H9 (cell line): ENCODE measurements at regions not wholly inside any gene's neighbourhood (a gene's known extent, or its start where the extent isn't known, plus 50 kb on each side); places are given as distances from the start of the nearest gene placed in this dataset.

ENCODE experiments used
- DNase-seq: peaks from one replicate; pipeline ENCODE4 v3.0.0-alpha.2; 2017
- H2AFZ ChIP-seq: one replicate; pipeline ENCODE4 v1.6.1; 2013; ENCODE audit warnings: mild to moderate bottlenecking, low read length, control low read depth, moderate library complexity
- H2AK5ac ChIP-seq: 2 replicates; pipeline ENCODE4 v1.6.1; 2013; ENCODE audit warnings: low read length, control low read depth, mixed read lengths; ENCODE audit not compliant: insufficient read length
- H2BK120ac ChIP-seq: one replicate; pipeline ENCODE4 v1.6.1; 2013; ENCODE audit warnings: low read depth, mild to moderate bottlenecking, low read length, control low read depth, inconsistent platforms; ENCODE audit not compliant: poor library complexity, severe bottlenecking
- H2BK12ac ChIP-seq: 2 replicates; pipeline ENCODE4 v1.6.1; 2013; ENCODE audit warnings: low read length, control low read depth, mixed read lengths, low read depth; ENCODE audit not compliant: insufficient read length
- H2BK15ac ChIP-seq: 2 replicates; pipeline ENCODE4 v1.6.1; 2013; ENCODE audit warnings: low read depth, low read length, control low read depth
- H2BK20ac ChIP-seq: one replicate; pipeline ENCODE4 v1.6.1; 2013; ENCODE audit warnings: low read depth, mild to moderate bottlenecking, low read length, control low read depth, inconsistent platforms; ENCODE audit not compliant: poor library complexity, severe bottlenecking
- H2BK5ac ChIP-seq: 2 replicates; pipeline ENCODE4 v1.6.1; 2013; ENCODE audit warnings: low read length, control low read depth, mixed read lengths; ENCODE audit not compliant: insufficient read length
- H3K14ac ChIP-seq: 2 replicates; pipeline ENCODE4 v1.6.1; 2013; ENCODE audit warnings: low read length, control low read depth; ENCODE audit not compliant: insufficient read depth
- H3K18ac ChIP-seq: 2 replicates; pipeline ENCODE4 v1.6.1; 2013; ENCODE audit warnings: low read depth, mild to moderate bottlenecking, mixed read lengths, low read length, control low read depth; ENCODE audit not compliant: insufficient read length
- H3K23ac ChIP-seq: 2 replicates; pipeline ENCODE4 v1.6.1; 2013; ENCODE audit warnings: low read length, control low read depth, mixed read lengths, low read depth; ENCODE audit not compliant: insufficient read length
- H3K23me2 ChIP-seq: 2 replicates; pipeline ENCODE4 v1.6.1; 2013; ENCODE audit warnings: low read depth, mild to moderate bottlenecking, mixed read lengths, low read length, control low read depth; ENCODE audit not compliant: insufficient read length, poor library complexity, severe bottlenecking
- H3K27ac ChIP-seq: 2 replicates; pipeline ENCODE4 v1.5.1; 2013; ENCODE audit warnings: low read length, control low read depth, mixed read lengths, low read depth; ENCODE audit not compliant: insufficient read length
- H3K27me3 ChIP-seq: 2 replicates; pipeline ENCODE4 v1.6.1; 2013; ENCODE audit warnings: low read length, control low read depth, inconsistent platforms; ENCODE audit not compliant: insufficient read depth
- H3K4ac ChIP-seq: 2 replicates; pipeline ENCODE4 v1.6.1; 2013; ENCODE audit warnings: low read depth, mild to moderate bottlenecking, control low read depth, inconsistent platforms, low read length, moderate library complexity
- H3K4me1 ChIP-seq: 2 replicates; pipeline ENCODE4 v1.6.1; 2013; ENCODE audit warnings: low read length, control low read depth, inconsistent platforms; ENCODE audit not compliant: insufficient read depth
- H3K4me2 ChIP-seq: 2 replicates; pipeline ENCODE4 v1.6.1; 2013; ENCODE audit warnings: low read length, control low read depth, mixed read lengths; ENCODE audit not compliant: insufficient read length, insufficient read depth
- H3K56ac ChIP-seq: 2 replicates; pipeline ENCODE4 v1.6.1; 2013; ENCODE audit warnings: low read depth, mild to moderate bottlenecking, mixed read lengths, low read length, control low read depth; ENCODE audit not compliant: insufficient read length
- H3K79me1 ChIP-seq: 2 replicates; pipeline ENCODE4 v1.6.1; 2013; ENCODE audit warnings: low read depth, mild to moderate bottlenecking, moderate library complexity, low read length, control low read depth, inconsistent platforms; ENCODE audit not compliant: insufficient read depth, poor library complexity, severe bottlenecking
- H3K79me2 ChIP-seq: 2 replicates; pipeline ENCODE4 v1.6.1; 2013; ENCODE audit warnings: low read length, control low read depth, inconsistent platforms; ENCODE audit not compliant: insufficient read depth
- H3K9ac ChIP-seq: 2 replicates; pipeline ENCODE4 v1.6.1; 2013; ENCODE audit warnings: low read length, control low read depth, mixed read lengths; ENCODE audit not compliant: insufficient read length; ENCODE audit errors: extremely low read depth
- H3K9me3 ChIP-seq: one replicate; pipeline ENCODE4 v1.6.1; 2013; ENCODE audit warnings: low read depth, low read length, inconsistent platforms; ENCODE audit not compliant: control insufficient read depth
- H3T11ph ChIP-seq: one replicate; pipeline ENCODE4 v1.6.1; 2013; ENCODE audit warnings: mild to moderate bottlenecking, low read length, control low read depth, inconsistent platforms
- H4K20me1 ChIP-seq: one replicate; pipeline ENCODE4 v1.6.1; 2013; ENCODE audit not compliant: control insufficient read depth, insufficient read length, insufficient read depth
- H4K5ac ChIP-seq: 2 replicates; pipeline ENCODE4 v1.6.1; 2013; ENCODE audit warnings: low read depth, mild to moderate bottlenecking, mixed read lengths, low read length, control low read depth; ENCODE audit not compliant: insufficient read length
- H4K8ac ChIP-seq: replicated peaks from 2 replicates; pipeline ENCODE4 v1.6.1; 2013; ENCODE audit warnings: low read length, control low read depth, mixed read lengths, low read depth; ENCODE audit not compliant: insufficient read length
- H4K91ac ChIP-seq: 2 replicates; pipeline ENCODE4 v1.6.1; 2013; ENCODE audit warnings: low read depth, mild to moderate bottlenecking, moderate library complexity, mixed read lengths, low read length, control low read depth; ENCODE audit not compliant: insufficient read length
- H3K27ac Mint-ChIP-seq, 3 experiments: 2 replicates in 2 of 3; 3 replicates in 1 of 3; pipeline ENCODE4 v1.8.0; 2020 to 2021; ENCODE audit warnings: mixed read lengths in 3 of 3, mild to moderate bottlenecking in 1 of 3, moderate library complexity in 1 of 3
- H3K27me3 Mint-ChIP-seq: 2 replicates; pipeline ENCODE4 v1.8.0; 2021; ENCODE audit warnings: low read depth, mild to moderate bottlenecking, moderate library complexity, mixed read lengths
- H3K36me3 Mint-ChIP-seq, 3 experiments: 2 replicates in 2 of 3; 3 replicates in 1 of 3; pipeline ENCODE4 v1.8.0; 2020 to 2021; ENCODE audit warnings: low read depth in 3 of 3, mixed read lengths in 3 of 3; ENCODE audit not compliant: insufficient read depth in 1 of 3
- H3K4me1 Mint-ChIP-seq, 2 experiments: 2 replicates each; pipeline ENCODE4 v1.8.0; 2020; ENCODE audit warnings: mixed read lengths in 2 of 2
- H3K4me3 Mint-ChIP-seq, 2 experiments: 2 replicates in 1 of 2; 3 replicates in 1 of 2; pipeline ENCODE4 v1.8.0; 2020 to 2021; ENCODE audit warnings: mild to moderate bottlenecking in 2 of 2, mixed read lengths in 2 of 2, moderate library complexity in 1 of 2
- H3K9me3 Mint-ChIP-seq, 2 experiments: 2 replicates in 1 of 2; 3 replicates in 1 of 2; pipeline ENCODE4 v1.8.0; 2020; ENCODE audit warnings: mild to moderate bottlenecking in 2 of 2, mixed read lengths in 2 of 2, moderate library complexity in 1 of 2
- TF ChIP-seq, protein P1 (sequence below): fragments of 200-600 bp; sonication (generic); conservative IDR thresholded peaks from 3 replicates; pipeline ENCODE4 v1.8.0; 2021; ENCODE audit warnings: antibody characterized with exemption, mild to moderate bottlenecking

DNA sequence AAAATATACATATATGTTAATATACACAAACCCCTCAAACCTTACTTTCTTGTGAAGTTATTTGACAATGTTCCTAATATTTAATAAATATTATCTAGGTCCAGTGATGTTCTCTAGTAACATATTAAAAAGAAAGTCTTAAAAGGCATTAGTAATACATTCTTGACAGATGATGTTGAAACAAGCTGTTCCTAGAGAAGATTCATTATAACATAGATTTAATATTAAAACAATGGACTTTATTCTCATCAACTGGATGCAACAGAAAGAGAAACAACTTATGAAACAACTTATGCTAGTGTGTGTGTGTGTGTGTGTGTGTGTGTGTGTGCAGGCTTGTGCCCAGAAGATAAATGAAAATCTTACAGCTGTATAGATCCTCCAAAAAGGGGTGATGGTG, 68.5 kb upstream of the PLXNA2 start:
- Histone ChIP-seq H4K8ac (no peak overlapping the region), H3K4me2 (no peak overlapping the region), H3T11ph (no peak overlapping the region), H3K4me1 (no peaks in the 10 kb centered on the region), H4K5ac (no peak overlapping the region), H3K27me3 (no peaks in the 10 kb centered on the region), H3K9ac (no peak overlapping the region), H3K56ac (no peak overlapping the region), H3K23ac (no peak overlapping the region), H2BK20ac (no peak overlapping the region), H3K79me2 (no peaks in the 10 kb centered on the region), H2AK5ac (no peak overlapping the region), H4K20me1 (no peaks in the 10 kb centered on the region), H2BK120ac (no peak overlapping the region), H2BK12ac (no peak overlapping the region), H2BK5ac (no peak overlapping the region), H4K91ac (no peak overlapping the region), H3K18ac (no peak overlapping the region), H3K79me1 (no peaks in the 10 kb centered on the region), H3K27ac (no peak overlapping the region), H3K14ac (no peak overlapping the region), H3K23me2 (no peaks in the 10 kb centered on the region), H2BK15ac (no peak overlapping the region), H2AFZ (no peak overlapping the region), H3K4ac (no peak overlapping the region), H3K9me3 (no peaks in the 10 kb centered on the region)
- Mint-ChIP-seq H3K27me3 (peaks cover 5% of the 10 kb centered on the region), H3K4me1 (peaks cover 0 to 4% of the 10 kb centered on the region in 2 experiments; a peak in 1 of 4 replicates), H3K27ac (no peak overlapping the region), H3K4me3 (no peak overlapping the region), H3K36me3 (no peaks in the 10 kb centered on the region), H3K9me3 (no peaks in the 10 kb centered on the region)
- TF ChIP-seq, protein P1, sequence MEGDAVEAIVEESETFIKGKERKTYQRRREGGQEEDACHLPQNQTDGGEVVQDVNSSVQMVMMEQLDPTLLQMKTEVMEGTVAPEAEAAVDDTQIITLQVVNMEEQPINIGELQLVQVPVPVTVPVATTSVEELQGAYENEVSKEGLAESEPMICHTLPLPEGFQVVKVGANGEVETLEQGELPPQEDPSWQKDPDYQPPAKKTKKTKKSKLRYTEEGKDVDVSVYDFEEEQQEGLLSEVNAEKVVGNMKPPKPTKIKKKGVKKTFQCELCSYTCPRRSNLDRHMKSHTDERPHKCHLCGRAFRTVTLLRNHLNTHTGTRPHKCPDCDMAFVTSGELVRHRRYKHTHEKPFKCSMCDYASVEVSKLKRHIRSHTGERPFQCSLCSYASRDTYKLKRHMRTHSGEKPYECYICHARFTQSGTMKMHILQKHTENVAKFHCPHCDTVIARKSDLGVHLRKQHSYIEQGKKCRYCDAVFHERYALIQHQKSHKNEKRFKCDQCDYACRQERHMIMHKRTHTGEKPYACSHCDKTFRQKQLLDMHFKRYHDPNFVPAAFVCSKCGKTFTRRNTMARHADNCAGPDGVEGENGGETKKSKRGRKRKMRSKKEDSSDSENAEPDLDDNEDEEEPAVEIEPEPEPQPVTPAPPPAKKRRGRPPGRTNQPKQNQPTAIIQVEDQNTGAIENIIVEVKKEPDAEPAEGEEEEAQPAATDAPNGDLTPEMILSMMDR = no peak
- no peak for DNase-seq
